ENCODE measurements at regions not wholly inside any gene's neighbourhood (a gene's known extent, or its start where the extent isn't known, plus 50 kb on each side); places are given as distances from the start of the nearest gene placed in this dataset.

DNA sequence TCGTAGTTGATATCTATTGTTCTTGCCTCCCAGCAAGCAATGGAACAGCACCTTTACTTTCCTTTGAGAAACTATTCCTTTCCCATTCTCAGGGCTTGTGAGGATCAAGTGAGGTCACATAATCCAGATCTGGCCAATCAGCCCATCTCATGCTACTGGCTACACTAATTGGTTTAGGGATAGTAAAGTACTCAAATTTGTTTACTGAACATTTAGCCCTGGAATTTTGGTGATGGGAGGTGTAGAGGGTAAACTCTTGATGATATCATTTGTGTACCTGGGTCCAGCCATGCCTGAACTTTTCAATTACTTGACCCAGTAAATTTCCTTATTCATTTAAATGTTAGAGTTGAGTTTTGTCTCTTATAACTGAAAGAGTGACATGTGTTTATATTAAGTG, 195.8 kb upstream of the TNP1 start:
- Histone ChIP-seq H3K27ac (no peak overlapping the region), H3K4me3 (no peak overlapping the region), H3K9me3 (no peaks in the 10 kb centered on the region), H3K27me3 (no peaks in the 10 kb centered on the region), H3K36me3 (no peaks in the 10 kb centered on the region), H3K4me1 (no peaks in the 10 kb centered on the region)
- no peak for TF ChIP-seq POLR2A (IDR thresholded peaks at IDR 0.05)
- TF ChIP-seq, protein P1, sequence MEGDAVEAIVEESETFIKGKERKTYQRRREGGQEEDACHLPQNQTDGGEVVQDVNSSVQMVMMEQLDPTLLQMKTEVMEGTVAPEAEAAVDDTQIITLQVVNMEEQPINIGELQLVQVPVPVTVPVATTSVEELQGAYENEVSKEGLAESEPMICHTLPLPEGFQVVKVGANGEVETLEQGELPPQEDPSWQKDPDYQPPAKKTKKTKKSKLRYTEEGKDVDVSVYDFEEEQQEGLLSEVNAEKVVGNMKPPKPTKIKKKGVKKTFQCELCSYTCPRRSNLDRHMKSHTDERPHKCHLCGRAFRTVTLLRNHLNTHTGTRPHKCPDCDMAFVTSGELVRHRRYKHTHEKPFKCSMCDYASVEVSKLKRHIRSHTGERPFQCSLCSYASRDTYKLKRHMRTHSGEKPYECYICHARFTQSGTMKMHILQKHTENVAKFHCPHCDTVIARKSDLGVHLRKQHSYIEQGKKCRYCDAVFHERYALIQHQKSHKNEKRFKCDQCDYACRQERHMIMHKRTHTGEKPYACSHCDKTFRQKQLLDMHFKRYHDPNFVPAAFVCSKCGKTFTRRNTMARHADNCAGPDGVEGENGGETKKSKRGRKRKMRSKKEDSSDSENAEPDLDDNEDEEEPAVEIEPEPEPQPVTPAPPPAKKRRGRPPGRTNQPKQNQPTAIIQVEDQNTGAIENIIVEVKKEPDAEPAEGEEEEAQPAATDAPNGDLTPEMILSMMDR (IDR thresholded peaks at IDR 0.05): no peak
- intact Hi-C loops (cut with DNase I; ENCODE audit: low total_unique reads): no loop called here
- no peak for DNase-seq

DNA sequence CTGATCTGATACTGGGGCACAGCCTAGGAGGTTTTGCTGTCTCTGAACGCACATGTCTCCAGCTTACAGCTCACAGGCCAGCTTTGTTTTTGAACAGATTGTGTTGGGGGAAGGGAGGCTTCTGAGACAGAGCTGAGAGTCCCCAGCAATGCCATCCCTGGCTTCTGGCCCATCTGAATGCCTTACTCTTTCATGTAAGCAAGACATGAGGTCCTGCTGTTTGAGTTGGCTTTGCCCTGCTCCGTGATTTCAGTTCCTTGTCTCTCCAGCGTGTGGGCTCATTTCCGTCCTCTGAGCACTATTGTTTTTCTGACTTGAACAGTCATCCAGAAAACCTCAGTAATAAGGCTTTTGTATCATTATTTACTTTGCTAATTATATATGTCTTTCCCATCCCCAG, 194.9 kb upstream of the TNP1 start:
- Histone ChIP-seq H3K36me3 (no peaks in the 10 kb centered on the region), H3K27ac (no peak overlapping the region), H3K9me3 (no peaks in the 10 kb centered on the region), H3K4me3 (no peak overlapping the region), H3K27me3 (no peaks in the 10 kb centered on the region), H3K4me1 (no peaks in the 10 kb centered on the region)
- no peak for DNase-seq
- TF ChIP-seq, protein P1 (IDR thresholded peaks at IDR 0.05): no peak
- no peak for TF ChIP-seq POLR2A (IDR thresholded peaks at IDR 0.05)
- intact Hi-C loops (cut with DNase I; ENCODE audit: low total_unique reads): no loop called here

DNA sequence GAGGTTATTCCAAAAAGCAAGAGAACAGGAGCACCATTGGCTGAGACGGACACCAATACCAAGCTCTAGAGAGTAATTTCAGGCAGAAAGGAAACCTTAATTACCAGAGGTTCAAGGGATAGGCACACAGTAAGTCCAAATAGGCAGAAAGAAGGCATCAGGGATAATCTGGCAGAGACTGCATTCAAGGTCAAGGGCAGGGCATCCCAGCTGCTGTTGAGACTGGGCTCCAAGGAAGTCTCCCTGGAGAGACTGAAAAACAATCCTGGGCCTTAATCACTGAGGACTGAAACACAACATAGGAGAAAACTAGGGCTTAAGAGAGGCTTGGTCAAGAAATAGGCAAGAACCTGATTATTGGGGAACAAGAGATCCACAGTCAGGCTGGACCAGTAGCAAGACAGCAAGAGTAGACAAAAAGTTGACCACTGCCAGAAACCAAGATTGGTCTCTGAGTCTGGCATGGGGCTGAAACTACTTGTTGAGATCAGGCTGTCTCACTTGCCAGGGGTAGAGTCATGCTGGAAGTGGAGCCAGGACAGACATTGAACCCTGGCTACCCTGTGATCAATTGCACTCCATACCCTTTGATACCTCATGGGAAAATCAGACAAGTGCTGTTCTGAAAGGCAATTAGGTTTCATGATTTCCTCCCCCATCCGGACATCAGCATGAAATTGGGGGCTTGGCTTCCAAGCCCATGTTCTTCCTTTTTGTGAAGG, 193.2 kb upstream of the TNP1 start:
- H3K36me3 ChIP-seq: no peaks in the 10 kb centered on the region
- TF ChIP-seq POLR2A (IDR thresholded peaks at IDR 0.05): no peak
- H3K27me3 ChIP-seq: no peaks in the 10 kb centered on the region
- no peak overlapping the region for H3K27ac ChIP-seq
- intact Hi-C loops (cut with DNase I; ENCODE audit: low total_unique reads): no loop called here
- no peaks in the 10 kb centered on the region for H3K4me1 ChIP-seq
- DNase-seq: no peak
- H3K9me3 ChIP-seq: no peaks in the 10 kb centered on the region
- H3K4me3 ChIP-seq: no peak overlapping the region

DNA sequence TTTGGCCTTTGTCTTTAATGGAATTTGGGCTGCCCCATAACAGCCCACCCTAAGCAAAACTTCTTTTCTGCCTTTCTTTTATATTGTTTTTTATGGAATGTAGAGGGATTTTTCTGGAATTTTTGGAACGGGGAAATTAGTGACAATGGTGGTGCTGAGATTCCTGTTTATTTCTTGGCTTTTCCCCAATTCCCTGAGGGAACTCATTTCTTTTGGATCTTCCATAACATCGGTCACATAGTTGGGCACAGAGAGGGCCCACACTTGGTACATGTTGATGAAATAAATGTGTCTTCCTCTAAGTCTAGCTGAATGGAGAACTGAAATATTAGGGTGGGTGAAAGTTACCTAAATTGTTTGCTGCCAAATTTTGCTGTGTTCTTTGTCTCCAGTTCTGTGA, 191.6 kb upstream of the TNP1 start:
- H3K9me3 ChIP-seq: no peaks in the 10 kb centered on the region
- H3K27me3 ChIP-seq: no peaks in the 10 kb centered on the region
- no peak for TF ChIP-seq POLR2A (IDR thresholded peaks at IDR 0.05)
- TF ChIP-seq, protein P1 (IDR thresholded peaks at IDR 0.05): no peak
- intact Hi-C loops (cut with DNase I; ENCODE audit: low total_unique reads): no loop called here
- H3K36me3 ChIP-seq: no peaks in the 10 kb centered on the region
- DNase-seq: no peak
- no peak overlapping the region for H3K27ac ChIP-seq
- no peak overlapping the region for H3K4me3 ChIP-seq
- no peaks in the 10 kb centered on the region for H3K4me1 ChIP-seq

DNA sequence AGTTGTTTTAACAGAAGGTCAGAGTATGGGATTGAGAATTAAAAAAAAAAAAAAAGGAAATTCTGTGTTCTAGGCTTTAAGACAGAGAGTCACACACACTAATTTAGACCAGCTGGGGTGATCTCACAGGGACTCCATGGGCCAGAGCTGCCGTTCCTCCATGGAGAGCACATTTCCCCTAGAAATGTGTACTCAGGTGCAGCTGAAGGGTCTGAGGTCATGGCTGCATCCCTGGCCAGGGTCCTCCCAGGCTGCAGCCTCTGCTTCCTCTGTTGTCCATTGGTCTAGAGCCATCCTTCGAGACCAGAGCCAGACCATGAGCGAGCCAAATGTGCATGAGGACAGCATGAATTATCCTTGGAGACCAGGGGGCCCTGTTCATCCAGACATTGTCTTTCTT, 190.1 kb upstream of the TNP1 start:
- intact Hi-C loops (cut with DNase I; ENCODE audit: low total_unique reads): no loop called here
- no peaks in the 10 kb centered on the region for H3K4me1 ChIP-seq

More for the DNA sequence above, 190.1 kb upstream of the TNP1 start:
- Histone ChIP-seq H3K4me3 (no peak overlapping the region), H3K9me3 (no peaks in the 10 kb centered on the region), H3K27ac (peak overlapping the region; percentile 10 to 49), H3K27me3 (no peaks in the 10 kb centered on the region), H3K36me3 (no peaks in the 10 kb centered on the region)
- peak; percentile 44 to 70 for DNase-seq
- TF ChIP-seq, protein P1 (IDR thresholded peaks at IDR 0.05): no peak
- TF ChIP-seq POLR2A (IDR thresholded peaks at IDR 0.05): no peak

Data from uterus (tissue), 3 donors.